Epithelial cell of proximal tubule (primary cell): ENCODE measurements at regions not wholly inside any gene's neighbourhood (a gene's known extent, or its start where the extent isn't known, plus 50 kb on each side); places are given as distances from the start of the nearest gene placed in this dataset.

Experiments used
- DNase-seq: peaks from one replicate; pipeline ENCODE4 v3.0.0-alpha.2; 2011; ENCODE audit warnings: low read depth
- H3K4me3 ChIP-seq: 2 replicates; pipeline ENCODE4 v1.5.1; 2011; ENCODE audit warnings: low read depth, mild to moderate bottlenecking, low read length
- TF ChIP-seq, protein P1 (sequence below): conservative IDR thresholded peaks from 2 replicates; pipeline ENCODE4 v1.5.1; 2012; ENCODE audit warnings: low read depth, mild to moderate bottlenecking, low read length

DNA sequence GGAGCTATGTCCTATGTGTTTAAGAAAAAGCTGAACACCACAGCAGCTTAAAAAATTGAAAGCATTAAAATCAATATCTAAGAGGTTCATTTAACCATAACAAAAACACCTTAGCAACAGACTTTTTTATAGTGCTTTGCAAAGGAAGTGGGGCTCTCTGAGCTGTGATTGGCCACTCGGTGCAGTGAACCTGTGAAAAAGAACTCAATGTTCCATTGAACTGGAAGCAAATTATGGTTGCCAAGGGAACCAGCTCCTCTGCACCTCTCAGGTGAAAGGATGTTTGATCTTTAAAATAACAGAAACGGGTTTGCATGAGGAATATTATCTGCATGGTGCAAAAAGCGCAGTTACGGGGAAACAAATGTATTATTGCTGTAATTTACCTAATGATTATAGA, 149.4 kb downstream of the SNAPC1 start:
- TF ChIP-seq, protein P1, sequence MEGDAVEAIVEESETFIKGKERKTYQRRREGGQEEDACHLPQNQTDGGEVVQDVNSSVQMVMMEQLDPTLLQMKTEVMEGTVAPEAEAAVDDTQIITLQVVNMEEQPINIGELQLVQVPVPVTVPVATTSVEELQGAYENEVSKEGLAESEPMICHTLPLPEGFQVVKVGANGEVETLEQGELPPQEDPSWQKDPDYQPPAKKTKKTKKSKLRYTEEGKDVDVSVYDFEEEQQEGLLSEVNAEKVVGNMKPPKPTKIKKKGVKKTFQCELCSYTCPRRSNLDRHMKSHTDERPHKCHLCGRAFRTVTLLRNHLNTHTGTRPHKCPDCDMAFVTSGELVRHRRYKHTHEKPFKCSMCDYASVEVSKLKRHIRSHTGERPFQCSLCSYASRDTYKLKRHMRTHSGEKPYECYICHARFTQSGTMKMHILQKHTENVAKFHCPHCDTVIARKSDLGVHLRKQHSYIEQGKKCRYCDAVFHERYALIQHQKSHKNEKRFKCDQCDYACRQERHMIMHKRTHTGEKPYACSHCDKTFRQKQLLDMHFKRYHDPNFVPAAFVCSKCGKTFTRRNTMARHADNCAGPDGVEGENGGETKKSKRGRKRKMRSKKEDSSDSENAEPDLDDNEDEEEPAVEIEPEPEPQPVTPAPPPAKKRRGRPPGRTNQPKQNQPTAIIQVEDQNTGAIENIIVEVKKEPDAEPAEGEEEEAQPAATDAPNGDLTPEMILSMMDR, result no peak
- no peak overlapping the region for H3K4me3 ChIP-seq
- no peak for DNase-seq

DNA sequence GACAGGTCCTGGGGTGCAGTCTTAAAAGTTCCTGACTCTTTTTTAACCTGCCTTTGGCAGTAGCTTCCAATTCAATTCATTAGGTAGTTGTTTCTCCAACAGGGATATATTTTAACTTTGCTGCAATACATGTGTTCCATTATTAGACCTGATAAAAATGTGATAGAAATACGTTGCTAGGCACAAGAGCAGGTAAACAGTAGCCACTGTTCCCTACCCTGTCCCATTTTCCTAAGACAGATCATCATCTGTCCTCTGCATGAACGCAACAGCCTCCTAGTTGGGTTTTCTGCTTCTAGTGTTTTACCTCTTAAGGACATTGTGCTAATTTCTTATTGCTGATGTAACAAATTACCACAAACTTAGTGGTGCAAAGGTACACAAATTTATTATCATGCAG, 156.8 kb downstream of the SNAPC1 start:
- no peak overlapping the region for H3K4me3 ChIP-seq
- TF ChIP-seq, protein P1, result no peak
- DNase-seq, result no peak

GRCh38 chr14:61923348-61923747, 161.1 kb downstream of the SNAPC1 start:
- no peak for DNase-seq
- TF ChIP-seq, protein P1, result peak; percentile 40
- H3K4me3 ChIP-seq, result no peak overlapping the region

- DNase-seq, result peak; percentile 76
- TF ChIP-seq, protein P1, result peak; percentile 54
- H3K4me3 ChIP-seq, result no peak overlapping the region
These were observed 162.8 kb downstream of the SNAPC1 start for GRCh38 chr14:61925043-61925442.

GRCh38 chr14:61925732-61926435, 163.7 kb downstream of the SNAPC1 start:
- TF ChIP-seq, protein P1, result no peak
- DNase-seq, result peak; percentile 49
- no peak overlapping the region for H3K4me3 ChIP-seq

DNA sequence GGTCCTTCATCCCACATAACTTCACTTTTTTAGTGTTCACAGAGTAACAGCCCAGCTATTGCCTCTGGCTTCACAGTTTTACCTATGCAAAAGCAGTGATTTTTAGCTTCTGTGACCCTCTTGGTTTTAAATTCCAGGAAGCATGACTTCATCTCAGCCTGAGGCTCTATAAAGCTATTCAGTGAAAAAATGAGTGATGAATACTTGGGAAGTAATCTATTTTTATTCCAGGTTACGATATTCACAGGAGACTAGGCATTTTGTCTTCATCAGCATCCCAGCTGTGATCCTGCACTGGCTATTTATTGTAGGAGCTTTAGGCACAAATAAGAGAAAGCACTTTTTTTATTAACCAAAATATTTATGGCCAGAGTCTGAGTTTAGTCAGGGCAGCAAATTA, 164.8 kb downstream of the SNAPC1 start:
- TF ChIP-seq, protein P1, result no peak
- peak; percentile 46 for DNase-seq
- H3K4me3 ChIP-seq, result no peak overlapping the region

GRCh38 chr14:61927520-61927919, 165.3 kb downstream of the SNAPC1 start:
- peak overlapping the region; percentile 44 for H3K4me3 ChIP-seq
- TF ChIP-seq, protein P1, result no peak
- peak; percentile 85 for DNase-seq
